ENCODE measurements at regions not wholly inside any gene's neighbourhood (a gene's known extent, or its start where the extent isn't known, plus 50 kb on each side); places are given as distances from the start of the nearest gene placed in this dataset.

DNA sequence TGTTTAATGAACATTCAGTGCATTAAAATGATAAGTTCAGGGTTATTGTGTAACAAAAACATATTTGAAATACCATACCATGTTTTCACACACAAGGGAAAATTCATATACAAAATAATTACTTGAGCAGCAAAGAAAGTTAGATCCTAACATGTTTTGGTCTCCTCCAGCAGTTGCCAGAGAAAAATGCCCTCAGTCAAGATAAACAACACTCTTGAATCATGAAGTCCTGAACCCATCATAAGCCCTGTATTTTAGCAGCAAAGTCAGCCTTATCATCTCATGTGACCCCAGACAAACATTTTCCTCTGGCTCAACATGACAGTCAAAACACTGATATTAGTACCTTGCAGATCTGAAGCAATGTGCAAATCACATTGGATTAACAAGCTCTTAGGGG lies 1541.1 kb upstream of the WWC1 start:
- TF ChIP-seq, protein P1, sequence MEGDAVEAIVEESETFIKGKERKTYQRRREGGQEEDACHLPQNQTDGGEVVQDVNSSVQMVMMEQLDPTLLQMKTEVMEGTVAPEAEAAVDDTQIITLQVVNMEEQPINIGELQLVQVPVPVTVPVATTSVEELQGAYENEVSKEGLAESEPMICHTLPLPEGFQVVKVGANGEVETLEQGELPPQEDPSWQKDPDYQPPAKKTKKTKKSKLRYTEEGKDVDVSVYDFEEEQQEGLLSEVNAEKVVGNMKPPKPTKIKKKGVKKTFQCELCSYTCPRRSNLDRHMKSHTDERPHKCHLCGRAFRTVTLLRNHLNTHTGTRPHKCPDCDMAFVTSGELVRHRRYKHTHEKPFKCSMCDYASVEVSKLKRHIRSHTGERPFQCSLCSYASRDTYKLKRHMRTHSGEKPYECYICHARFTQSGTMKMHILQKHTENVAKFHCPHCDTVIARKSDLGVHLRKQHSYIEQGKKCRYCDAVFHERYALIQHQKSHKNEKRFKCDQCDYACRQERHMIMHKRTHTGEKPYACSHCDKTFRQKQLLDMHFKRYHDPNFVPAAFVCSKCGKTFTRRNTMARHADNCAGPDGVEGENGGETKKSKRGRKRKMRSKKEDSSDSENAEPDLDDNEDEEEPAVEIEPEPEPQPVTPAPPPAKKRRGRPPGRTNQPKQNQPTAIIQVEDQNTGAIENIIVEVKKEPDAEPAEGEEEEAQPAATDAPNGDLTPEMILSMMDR (IDR thresholded peaks at IDR 0.05), result no peak
- TF ChIP-seq POLR2A (IDR thresholded peaks at IDR 0.05), result no peak
